HG03575 (cell line): ENCODE measurements at regions not wholly inside any gene's neighbourhood (a gene's known extent, or its start where the extent isn't known, plus 50 kb on each side); places are given as distances from the start of the nearest gene placed in this dataset.
"Not testable (repeated sequence)": the region's sequence is repeated elsewhere in the genome, so short reads cannot be mapped to it uniquely, and the experiment has no call there.

Experiments used
- ATAC-seq: cut with Tn5 transposase; IDR thresholded peaks from one replicate; pipeline ENCODE4 v1.9.1; 2021; ENCODE audit not compliant: unreplicated experiment, insufficient number of reproducible peaks, low FRiP score; ENCODE audit errors: extremely low read depth

DNA sequence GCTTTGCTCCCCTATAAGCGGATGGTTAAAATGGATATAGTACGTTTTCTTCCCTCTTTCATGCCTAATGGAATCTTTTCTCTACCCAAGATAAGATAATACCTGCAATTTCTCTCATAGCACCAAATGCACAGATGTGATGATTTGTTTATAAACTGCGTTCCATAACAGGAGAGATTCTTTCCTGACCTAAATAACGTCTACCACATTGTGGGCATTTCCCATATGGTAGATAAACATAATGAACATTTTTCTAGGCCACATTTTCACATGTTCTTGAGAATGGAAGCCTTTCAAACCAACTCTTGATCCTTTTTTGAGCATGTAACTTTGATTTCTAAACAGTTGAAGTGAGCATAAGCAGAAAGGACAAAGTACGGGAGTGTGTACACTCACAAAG is 448.5 kb downstream of the CSNK1G3 start:
- no peak for ATAC-seq

DNA sequence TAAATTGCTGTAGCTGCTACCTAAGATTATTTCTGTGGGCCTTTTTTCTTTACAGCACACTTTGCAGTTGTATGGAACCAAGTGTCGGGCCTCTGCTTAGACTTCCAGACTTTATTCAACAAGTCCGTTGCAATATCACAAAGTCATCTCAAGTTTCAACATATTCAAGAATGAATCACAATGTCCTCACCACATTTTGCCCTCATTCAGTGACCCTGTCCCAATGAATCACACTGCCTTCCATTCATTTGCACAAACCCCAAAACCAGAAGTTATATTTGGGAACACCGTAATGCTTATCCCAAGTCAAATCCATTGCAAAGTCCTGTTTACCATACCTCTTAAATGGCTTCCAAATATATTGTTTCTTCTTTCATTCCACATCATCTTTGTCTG is 439.6 kb downstream of the CSNK1G3 start:
- no peak for ATAC-seq

DNA sequence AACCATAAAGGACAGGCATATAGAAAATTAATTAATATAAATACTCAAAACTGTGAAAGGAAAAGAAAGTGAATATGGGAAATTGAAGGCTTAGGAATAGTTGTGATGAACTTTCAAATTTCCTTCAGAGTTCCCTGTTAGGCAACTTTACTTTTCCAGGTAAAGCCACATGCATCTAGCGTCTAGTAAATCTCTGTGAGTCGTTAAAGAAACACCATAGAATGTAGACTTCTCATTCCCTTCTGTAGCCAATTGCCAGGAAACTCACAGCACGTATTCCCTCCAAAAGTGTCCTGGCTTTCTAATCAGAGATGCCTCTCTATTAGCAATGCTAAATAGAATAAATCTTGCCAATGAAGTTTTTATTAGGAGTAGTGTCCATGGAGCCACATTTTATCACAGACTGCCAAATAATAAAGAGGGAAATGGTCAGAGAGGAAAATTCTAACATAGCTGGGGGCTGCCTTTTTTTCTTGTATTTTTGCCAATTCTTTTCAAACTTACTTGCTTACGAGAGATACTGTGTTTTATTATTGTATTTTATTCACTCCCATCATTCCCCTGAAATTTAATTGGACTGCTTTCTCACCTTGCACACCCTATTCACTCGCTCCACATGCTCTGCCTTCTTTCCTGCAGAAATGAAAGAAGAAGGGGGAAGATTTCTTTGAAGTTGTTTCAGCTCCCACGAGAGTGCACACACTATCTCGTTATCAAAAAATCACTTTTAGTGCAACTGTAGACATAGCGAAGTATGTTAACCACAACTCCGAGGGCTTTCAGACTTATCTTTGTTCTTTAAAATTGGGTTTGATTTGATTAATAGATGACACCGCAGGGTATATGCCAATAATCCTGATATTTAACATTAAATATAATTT is 439.0 kb downstream of the CSNK1G3 start:
- ATAC-seq: no peak

DNA sequence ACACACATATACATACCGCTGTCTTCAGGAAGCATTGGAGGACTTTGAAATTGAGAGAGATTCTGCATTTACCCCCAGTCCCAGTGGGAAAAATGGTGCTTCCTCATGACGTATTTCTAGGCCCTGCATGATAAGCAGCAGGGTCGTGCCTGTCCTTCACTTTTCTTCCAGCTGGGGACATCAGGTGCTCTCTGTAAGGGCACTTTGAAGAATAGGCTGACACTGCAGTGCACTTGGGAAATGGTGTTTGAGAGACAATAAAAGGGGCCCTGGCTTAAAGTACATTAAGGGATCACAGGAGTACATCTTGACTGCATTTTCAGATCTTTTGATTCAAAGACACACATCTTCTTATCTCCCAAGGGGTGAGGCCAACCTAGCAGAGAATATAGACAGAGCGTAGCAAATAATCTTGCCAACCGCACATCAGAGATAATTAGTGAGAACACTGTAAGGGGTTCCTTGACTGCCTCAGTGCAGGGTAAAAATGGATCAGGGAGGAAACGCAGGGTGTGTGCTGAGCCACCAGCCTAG is 437.9 kb downstream of the CSNK1G3 start:
- no peak for ATAC-seq

DNA sequence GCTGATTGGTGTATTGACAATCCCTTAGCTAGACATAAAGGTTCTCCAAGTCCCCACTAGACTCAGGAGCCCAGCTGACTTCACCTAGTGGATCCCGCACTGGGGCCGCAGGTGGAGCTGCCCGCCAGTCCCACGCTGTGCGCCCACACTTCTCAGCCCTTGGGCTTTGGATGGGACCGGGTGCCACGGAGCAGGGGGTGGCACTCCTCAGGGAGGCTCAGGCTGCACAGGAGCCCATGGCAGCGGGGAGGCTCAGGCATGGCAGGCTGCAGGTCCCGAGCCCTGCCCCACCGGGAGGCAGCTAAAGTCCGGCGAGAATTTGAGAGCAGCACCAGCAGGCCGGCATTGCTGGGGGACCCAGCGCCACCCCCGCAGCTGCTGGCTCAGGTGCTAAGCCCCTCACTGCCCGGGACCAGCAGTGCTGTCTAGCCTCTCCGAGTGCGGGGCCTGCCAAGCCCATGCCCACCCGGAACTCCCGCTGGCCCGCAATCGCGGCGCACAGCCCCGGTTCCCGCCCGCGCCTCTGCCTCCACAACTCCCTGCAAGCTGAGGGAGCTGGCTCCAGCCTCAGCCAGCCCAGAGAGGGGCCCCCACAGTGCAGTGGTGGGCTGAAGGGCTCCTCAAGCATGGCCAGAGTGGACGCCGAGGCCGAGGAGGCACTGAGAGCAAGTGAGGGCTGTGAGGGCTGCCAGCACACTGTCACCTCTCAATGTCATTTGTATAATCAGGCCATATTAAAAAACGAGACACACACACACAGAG is 437.2 kb downstream of the CSNK1G3 start:
- ATAC-seq: no peak

DNA sequence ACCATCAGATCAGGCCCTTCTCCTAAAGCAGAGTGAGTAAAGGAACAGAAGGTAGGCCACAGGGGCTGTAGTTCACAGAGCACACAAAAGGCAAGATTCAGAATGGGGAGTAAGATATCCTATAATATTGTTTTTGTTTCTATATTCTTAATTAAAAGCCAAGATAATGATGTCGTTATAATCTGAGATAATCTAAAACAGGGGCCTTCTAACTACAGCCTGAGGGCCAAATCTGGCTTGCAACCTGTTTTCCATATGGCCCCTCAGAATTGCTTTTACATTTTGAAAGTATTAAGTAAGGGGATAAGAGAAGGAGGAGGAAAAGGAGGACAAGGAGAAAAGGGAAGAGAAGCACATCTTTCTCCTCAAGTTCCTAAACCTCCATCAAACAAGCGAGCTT is 435.8 kb downstream of the CSNK1G3 start:
- no peak for ATAC-seq

DNA sequence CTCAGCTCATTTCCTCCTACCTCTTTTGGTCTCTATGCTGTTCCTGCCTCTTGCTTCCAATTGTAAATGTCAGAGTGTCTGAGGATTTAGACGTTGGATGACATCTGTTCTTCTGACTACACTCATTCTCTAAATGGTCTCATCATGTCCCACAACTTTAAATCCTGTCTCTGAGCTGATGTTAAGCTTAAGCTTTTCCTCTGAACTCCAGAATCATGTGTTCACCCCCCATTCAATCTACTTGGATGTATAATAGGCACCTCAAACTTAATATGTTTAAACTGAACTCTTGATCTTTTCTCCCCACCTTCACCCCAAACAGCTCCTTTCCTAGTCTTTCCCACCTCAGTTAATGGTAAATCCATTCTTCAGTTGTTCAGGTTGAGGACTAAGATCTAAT is 433.6 kb downstream of the CSNK1G3 start:
- ATAC-seq: no peak

DNA sequence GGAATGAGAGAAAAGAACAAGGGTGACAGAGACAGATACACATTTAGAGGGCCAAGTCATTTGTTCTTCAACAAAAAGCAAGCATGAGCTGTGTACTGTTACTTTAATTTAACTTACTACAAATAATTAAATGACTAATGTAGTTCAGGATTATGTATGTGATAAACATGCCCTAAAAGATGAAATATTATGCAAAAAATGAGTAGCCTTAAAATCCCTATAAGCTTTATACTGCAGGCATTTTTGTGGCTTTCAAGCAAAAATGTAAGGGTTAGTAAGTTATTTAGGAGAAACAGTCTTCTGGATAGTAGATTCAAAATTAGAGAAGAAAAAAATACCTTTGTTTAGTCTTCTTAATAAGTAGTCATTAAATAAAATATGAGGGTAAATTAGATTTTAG is 431.2 kb downstream of the CSNK1G3 start:
- no peak for ATAC-seq

DNA sequence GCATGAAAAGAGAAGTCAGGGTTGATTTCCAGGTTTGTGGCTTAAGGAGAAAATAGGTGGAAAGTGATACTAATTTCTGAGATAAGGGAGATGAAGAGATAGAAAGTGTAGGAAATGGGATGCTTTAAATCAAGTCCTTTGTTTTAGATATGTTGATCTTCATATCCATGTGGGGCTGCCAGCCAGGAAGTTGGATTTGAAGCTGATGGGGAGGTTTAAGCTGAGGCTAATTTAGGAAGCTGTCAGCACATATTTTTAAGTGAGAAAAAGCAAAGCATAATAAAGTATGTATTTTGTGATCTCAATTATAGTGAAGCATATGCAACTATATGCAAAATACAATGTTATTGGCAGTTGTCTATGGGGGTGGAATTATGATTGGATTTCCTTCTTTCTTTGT is 428.4 kb downstream of the CSNK1G3 start:
- no peak for ATAC-seq

DNA sequence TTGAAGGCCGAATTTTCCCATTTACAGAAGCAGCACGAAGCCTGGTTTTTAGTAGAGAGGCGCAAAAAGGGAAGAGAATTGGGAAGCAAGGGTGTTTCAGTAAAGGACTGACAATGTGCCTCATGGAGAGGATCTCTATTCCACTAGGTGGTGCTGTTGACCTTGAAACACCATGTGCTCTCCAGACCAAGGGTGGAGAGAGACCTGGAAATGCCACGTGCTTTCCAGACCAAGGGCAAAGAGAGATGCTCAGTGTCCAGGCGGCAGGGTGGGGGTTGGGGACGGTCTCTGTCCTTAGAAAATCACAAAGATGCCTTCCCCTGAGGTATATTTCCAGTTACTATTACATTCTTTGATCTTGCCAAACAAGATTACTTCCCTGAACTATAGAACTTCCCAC is 425.3 kb downstream of the CSNK1G3 start:
- no peak for ATAC-seq

DNA sequence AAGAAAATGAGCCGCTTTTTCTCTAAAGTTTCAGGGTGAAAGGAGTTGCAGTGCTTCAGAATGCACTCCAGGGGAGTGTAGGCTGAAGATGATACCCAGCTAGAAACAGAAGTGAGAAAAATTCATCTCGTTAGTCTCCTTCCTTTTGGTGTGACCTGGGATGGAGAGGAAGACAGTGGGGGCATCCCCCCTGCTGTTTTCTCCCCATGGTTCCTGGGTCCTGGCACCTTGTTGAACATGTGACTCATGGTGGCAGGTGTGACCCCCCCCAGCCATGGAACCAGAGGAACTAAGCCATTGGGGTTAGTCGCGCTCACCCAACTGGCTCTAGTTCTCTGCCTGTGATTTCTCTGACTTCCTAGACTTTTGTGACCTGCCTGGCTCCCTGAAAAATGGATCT is 424.6 kb downstream of the CSNK1G3 start:
- no peak for ATAC-seq

DNA sequence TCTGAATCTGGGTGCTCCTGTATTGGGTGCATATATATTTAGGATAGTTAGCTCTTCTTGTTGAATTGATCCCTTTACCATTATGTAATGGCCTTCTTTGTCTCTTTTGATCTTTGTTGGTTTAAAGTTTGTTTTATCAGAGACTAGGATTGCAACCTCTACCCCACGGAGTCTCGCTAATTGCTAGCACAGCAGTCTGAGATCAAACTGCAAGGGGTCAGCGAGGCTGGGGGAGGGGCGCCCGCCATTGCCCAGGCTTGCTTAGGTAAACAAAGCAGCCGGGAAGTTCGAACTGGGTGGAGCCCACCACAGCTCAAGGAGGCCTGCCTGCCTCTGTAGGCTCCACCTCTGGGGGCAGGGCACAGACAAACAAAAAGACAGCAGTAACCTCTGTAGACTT is 421.8 kb downstream of the CSNK1G3 start:
- not testable (repeated sequence) for ATAC-seq

DNA sequence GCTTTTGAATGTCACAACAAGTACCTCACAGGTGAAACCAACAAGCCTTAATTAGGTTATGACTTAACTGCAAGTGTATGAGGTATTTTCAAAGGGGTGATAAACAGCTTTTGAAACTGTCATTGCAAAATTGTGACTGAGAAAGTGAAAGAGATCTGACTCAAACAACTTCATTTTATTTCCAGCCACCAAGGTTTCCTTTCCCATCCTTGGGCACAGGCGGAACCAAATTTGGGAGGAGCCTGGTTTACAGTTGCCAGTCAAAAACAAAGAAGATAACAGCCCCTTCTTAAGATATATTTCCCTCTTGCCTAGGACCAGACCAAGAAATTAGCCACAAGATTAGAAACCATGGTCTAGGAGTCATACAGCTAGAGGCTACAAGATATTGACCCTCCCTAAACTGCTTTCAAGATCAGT is 417.1 kb downstream of the CSNK1G3 start:
- ATAC-seq: no peak

DNA sequence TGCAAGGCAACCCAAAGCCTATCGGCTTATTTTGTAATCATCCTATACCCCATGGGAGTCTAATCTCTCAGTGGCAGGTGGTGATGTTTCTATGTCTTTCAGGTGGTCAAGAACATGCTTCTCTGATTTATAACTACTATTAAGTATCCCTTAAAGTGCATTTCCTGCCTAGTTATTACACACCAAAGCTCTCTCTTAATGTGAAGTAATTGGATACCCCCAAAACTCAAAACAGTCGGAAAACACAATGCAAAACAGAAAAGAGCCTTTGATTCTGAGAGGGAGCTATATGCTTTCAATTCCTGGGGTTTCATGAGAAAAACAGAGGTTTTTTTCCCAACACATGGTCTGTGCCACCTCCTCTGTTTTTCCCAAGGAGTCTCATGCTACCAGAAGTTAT is 416.4 kb downstream of the CSNK1G3 start:
- ATAC-seq: no peak

DNA sequence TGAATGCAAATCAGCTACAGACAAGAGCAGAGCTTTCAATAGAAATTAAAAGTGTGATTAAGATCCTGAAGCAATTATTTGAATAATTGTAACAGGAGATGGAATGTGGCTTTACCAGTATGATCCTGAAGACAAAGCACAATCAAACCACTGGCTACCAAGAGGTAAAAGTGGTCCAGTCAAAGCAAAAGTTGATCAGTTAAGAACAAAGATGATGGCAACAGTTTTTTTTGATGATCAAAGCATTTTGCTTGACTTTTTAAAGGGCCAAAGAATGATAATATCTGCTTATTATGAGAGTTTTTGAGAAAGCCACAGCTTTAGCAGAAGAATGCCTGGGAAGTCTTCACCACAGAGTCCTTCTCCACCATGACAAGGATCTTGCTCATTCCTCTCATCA is 409.2 kb downstream of the CSNK1G3 start:
- no peak for ATAC-seq

DNA sequence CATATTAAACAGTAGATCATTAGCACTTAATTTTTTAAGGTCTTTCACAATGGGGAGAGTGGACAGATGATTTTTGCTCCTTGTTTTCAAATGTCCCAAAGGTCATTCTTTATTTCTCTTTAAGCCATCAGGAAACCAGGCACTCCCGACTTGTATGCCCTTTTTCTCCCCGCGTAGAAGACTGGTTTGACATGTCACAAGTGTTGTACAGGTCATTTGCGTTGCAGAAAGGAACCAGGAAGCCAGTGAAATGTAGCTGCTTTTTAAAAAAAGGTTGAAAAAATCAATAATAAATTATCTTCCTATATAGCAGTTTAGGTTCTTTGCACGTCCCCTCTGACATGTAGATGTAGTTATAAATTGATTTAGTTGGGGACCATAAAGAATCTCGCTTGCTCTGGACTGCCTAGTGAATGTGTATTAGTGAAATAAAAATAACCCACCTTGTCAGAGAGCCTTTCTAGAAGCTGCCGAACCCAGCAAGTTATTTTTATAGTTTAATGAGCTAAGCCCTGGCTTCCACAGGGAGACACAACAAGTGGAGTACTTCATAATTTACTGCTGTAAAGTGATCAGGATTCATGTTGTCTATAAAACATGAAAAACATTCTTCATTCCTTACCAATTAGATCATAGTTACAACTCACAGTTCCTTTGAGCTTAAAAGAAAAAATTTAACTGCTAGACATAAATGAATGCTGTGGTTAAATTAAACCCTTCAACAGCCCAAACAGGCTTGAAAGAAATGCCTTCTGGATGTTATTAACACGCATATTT is 404.6 kb downstream of the CSNK1G3 start:
- ATAC-seq: no peak

DNA sequence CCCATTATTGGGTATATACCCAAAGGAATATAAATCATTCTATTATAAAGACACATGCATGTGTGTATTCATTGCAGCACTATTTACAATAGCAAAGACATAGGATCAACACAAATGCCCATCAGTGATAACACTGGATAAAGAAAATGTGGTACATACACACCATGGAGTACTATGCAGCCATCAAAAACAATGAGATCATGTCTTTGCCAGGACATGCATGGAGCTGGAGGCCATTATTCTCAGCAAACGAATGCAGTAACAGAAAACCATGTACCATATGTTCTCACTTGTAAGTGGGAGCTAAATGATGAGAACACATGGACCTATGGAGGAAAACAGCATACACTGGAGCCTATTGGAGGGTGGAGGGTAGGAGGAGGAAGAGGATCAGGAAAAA is 402.4 kb downstream of the CSNK1G3 start:
- ATAC-seq: no peak

DNA sequence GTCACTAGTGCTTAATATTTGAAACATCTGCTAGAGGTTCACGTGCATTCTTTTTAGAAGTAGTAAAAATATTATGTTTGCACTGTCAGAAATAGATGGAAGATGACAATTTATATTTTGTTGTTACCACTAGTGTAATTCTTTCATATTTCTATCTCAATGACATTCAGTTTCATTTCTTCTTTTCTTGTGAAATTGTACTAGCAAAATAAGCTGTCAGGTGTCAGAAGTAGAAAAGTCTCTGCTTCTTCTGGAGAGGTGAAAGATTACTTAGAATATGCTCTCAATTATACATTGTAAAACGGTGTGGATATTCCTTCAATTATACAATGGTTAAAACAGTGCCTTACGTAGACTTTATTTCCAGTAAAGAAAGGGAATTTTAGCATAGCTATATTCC is 395.4 kb downstream of the CSNK1G3 start:
- no peak for ATAC-seq

DNA sequence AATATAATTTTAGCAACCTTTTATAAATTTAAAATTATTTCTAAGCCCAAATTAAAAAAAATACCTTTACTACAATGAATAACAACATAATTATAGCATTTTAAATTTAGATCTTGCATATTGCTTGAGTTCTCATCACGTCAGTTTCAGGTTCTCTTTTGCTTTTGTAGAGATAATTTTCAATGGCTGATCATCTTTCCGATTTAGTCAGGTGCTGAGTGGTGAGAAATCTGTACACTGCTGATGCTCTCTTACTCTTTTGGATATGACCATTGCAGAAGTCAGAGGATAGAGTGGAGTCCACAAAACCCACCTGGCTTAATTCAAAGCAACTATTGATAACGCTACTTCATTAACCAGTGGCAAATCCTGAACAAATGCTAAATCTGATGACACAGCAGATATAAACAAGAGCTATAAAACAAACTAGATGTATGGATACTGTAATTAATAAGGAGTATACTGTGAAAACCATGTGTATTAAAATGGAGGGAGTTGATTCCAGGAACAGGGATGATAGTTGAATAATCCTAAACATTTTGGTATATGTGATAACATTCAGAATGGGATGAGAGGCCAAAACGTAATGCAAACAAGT is 394.8 kb downstream of the CSNK1G3 start:
- ATAC-seq: no peak
